NCI-H446 treated with DMSO at 0.1 percent for 48 hours (cell line): ENCODE measurements at regions not wholly inside any gene's neighbourhood (a gene's known extent, or its start where the extent isn't known, plus 50 kb on each side); places are given as distances from the start of the nearest gene placed in this dataset.
"Not testable (repeated sequence)": the region's sequence is repeated elsewhere in the genome, so short reads cannot be mapped to it uniquely, and the experiment has no call there.

Experiments used
- DNase-seq: peaks from one replicate; lab custom pipeline; 2025; lab: John Stamatoyannopoulos, UW

DNA sequence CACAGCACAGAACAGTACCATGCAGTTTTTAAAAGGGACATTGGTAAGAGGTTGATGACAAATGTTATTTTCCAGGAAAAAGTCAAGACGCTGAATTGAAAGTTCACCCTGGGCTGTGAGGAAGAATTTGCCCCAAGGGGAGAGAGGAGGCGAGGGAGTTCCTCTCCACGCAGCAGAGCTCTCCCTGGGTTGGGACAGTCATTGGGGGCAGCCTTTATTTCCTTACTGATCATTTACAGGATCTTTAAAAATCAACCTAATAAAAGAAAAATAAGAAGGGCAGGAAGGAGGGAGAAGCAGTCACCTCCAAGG lies 49.9 kb upstream of the WNT7B start:
- DNase-seq = no peak

DNA sequence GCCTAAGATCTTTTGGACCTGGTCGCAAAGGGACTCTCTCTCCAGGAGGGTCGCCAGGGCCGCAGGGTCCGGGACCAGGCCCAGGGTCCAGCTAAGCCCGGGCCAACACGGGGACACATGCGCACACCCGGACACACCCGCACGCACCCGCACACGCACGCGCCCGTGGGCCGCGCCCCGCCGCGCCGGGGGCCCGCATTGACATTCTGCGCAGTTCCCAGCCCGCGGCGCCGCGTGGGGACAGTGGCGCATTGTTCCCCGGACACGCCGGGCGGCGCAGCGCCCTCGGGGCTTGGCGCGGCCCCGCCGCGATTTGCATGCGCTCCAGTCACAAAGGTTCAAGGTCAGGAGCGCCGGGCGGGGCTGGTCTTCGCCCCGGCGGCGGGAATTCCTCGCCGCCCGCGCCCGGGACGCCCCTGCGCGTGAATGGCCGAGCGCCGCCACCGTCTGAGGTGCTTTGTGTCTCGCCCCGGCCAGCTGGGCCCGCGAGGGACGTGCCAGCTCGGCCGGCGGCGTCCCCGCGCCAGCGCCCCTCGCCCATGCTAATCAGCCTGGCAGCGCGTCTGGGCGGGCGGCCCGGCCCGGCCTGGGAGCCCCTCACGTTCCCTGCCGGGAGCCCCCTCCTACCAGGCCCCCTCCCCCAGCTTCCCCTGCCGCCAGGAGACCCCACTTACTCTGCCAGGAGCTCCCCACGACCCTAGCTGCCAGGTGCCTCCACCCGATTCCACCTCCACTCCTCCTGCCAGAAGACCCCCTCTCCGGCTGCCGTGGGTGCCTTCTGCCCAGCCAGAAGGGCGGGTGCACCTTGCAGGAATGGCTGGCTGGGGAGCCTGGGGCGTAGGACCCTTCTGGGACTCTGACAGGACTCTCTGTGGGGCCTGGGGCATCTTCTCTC lies 50.5 kb upstream of the WNT7B start:
- no peak for DNase-seq

DNA sequence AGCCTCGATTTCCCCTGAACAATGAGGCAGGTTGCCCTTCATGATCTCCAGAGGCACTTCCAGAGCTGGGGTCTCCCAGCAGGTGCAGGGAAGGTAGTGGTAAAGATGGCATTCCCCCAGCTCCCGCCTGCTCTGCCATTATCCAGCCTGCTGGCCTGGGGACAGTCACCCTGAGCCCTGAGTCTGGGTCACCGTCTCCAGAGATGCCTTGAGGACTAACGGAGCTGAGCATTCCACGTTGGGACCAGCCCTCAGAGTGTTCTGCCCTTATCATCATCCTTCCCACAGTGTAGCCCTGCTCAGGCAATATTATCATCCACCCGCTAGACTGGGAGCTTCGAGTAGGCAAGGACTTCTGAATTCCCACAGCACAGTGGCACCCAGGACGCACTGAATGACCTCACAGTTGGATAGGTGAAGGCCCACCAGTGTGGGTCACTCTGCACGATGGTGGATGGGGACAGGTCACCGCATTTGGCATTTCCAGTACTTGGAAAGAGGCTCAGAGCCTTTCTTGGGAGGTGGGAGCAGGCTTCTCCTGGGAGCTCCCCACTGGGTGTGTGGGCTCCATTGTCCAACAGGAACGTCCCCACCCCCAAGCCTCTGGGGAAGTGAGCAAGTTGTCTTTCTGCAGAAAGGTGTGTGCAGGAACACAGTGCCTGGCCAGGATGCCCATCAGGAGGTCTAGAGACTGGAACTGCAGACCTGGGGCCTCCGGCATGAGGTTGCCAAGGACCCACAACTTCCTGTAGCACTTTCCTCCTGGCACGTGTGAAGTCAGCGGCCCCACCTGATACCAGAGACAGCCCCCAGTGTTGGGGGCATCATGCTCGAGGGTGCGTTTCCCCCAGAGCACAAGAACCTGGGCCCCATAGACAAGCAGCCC lies 51.4 kb upstream of the WNT7B start:
- no peak for DNase-seq

DNA sequence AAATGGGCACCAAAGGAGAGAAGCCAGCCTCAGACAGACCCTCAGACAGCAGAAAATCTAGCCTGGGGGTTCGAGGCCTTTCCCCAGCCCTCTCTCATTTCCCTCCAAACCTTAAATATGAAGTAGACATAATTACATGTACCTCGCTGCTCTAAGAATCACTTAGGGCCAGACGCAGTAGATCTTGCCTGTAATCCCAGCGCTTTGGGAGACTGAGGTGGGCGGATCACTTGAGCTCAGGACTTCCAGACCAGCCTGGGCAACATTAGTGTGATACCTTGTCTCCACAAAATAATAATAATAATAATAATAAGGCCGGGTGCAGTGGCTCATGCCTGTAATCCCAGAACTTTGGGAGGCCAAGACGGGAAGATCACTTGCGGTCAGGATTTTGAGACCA lies 52.1 kb upstream of the WNT7B start:
- DNase-seq = no peak

DNA sequence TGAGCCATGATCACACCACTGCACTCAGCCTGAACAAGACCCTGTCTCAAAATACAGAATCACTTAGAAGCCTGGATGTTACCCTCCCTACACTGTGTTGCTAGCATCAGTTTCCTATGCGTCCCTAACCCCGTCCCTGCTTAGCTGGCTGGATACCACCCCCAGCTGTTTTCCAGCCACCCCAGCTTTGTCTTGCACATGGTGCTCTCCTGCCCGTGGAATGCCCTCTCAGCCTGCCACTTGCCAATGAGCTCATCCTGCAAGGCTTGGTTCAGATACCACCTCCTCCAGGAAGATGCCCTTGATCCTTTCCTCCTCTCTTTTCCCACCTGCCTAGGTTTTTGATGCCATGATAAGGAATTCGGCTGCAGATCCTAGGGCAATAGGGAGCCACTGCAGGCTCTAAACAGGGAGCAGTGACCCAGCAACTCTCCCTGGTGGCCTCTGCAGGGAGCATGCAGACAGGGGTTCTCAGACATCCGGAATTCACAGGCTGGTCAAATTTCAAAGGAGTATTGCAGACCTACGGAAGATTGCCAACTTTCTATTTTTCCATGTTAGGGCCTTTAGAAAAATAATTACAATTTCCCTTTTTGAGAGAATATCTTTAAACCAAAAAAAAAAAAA lies 52.7 kb upstream of the WNT7B start:
- DNase-seq = no peak

DNA sequence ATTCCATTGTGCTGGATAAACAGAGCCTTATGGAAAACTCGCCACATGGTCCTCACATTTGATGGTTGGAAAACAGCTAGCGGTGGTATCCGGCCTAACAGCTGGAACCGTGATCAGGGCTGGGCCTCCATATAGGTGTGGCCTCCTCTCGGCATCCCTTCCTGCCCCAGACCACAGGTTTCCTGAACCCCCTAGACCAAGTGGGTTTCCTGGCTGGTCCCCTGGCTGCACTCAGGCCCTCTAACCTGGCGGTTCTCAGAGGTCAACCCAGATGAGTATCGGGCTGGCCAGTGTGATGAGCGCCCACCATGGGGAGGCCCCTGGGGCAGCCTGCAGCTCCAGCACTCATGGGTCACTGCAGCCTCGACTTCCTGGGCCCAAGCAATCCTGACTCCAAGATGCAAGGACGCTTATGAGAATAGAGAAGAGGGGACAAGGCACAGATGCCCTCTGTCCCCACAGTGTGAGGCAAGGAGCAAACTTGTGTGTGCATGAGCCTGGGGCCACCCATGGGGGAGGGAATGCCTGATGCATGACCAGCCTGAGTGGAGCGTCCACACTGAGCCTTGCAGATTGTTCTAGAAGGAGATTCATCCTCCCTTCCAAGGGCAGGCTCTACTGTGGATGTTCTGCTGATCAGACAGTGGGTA lies 53.4 kb upstream of the WNT7B start:
- DNase-seq = no peak

DNA sequence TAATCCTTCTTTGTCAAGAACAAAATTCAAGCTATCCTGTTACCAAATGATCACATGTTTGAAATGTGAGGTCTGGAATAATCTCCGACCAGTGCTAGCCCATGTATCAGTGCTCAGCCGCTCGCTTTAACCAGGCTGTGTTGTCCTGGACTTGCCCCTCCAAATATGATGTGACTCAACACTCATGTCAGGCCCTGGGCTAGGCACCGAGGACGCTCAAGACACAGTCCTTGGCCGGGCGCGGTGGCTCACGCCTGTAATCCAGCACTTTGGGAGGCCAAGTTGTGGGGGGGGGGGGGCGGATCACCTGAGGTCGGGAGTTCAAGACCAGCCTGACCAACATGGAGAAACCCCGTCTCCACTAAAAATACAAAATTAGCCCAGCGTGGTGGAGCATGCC lies 54.1 kb upstream of the WNT7B start:
- no peak for DNase-seq

DNA sequence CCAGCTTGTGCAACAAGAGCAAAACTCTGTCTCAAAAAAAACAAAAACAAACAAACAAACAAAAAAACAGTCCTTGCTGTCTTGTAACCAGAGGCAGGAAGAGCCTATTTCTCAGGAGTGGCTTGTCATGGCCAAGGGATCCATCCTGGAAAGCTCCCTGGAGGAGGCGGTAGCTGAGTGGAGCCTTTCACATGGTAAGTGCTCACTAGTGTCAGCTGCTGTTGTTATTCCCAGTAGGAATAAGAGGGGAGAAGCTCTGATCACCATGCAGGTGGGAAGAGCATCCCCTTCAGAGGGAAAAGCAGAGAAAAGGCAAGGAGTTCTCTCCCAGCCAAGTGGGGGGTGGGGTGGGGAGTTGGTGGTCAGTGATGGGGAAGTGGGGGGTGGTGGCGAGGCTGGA lies 54.6 kb upstream of the WNT7B start:
- no peak for DNase-seq

DNA sequence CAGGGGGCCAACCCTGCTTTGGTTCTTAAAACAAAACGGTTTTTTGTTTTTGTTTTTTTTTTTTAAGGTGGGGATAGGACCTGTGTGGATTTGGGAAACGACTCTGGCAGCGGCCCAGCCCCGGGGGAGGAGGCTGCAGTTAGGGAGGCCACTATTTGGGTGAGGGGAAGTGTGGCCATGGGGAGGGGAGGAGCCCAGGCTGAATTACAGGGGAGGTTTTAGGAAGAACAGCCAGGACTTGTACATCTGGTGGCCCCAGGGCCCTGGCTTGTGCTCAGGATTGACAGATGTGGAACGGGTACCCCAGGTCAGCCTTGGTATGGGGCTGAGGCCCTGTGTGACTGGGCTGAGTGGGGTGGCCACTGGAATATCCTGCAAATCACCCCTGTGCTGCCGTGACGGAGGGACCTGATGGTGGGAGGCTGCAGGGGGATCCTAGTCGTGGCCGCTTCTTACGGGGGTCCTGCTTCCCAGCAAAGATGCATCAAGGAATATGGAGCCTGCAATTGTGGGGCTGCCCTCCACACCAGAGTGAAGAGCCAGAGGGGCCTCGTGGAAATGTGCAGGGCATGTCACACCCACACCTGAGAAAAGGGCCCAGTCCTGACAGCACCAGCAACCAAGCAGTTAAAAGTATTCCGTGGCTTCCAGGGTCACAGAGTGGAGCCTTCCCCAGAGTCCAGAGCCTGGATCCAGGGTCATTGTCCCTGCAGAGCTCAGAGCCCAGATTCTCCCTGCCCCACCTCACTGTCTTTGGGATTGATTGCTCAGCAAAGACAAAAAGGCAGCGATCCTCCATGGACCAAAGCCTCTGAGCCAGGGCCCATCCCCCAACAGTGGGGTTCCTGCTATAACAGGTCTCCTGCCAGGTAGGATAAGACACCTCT lies 55.2 kb upstream of the WNT7B start:
- no peak for DNase-seq

DNA sequence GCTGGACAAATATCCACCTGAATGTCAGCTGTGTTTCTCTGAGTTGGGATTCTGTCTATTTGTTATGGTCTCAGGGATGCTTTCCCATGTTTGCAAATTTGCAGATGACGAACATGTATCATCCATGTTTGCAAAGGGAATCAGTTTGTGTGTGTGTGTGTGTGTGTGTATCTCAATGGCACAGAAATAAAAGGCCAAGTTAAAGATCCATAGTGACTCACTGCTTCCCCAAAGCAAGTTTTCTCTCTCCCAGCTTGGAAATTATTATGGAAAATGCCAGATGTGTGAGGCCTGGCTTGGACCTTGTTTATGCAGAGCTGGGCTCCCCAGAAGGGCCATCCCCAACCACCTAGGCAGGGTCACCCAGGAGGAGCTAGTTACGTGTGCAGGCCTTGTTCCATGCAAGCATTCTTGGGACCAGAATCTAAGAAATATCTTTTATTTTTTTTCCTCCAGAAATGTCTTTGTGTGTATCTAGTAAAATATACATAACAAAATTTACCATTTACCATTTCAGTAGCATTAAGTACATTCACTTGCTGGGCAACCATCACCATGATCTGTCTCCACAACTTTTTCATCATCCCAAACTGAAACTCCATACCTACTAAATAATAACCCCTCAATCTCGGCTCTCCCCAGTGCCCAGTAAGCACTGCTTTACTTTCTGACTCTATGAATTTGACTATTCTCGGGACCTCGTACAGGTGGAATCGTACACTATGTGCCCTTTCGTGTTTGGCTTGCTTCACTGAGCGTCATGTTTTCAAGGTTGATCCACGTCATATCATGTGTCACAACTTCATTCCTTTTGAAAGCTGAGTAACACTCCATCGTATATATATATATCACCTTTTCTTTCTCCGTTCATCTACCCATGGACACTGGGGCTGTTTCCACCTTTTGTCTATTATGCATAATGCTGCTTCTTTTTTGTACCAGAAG lies 56.6 kb upstream of the WNT7B start:
- no peak for DNase-seq

DNA sequence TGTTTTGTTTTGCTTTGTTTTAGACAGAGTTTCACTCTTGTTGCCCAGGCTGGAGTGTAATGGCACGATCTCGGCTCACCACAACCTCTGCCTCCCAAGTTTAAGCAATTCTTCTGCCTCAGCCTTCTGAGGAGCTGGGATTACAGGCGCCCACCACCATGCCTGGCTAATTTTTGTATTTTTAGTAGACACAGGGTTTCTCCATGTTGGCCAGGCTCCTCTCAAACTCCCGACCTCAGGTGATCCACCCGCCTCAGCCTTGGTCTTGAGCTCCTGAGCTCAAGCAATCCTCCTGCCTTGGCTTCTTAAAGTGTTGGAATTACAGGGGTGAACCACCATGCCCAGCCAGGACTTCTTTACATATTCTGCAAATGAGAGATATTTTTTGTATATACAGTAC lies 57.5 kb upstream of the WNT7B start:
- not testable (repeated sequence) for DNase-seq

DNA sequence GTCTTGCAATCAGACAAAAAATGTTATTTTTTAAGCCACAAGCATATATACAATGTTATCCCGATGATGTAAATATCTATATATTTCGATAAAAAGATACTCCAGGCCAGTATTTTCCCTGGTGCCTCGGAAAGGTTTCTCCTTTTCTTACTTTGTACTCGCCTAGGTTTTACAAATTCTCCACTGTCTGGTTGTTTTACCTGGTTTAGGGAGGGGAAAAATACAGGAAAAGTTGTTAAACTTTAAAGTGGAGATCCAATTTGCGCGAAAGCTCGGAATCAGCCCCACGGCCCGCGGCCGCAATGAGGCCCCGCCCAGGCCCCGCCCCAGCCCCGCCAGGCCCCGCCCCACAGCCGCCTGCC lies 58.4 kb upstream of the WNT7B start:
- DNase-seq = no peak

DNA sequence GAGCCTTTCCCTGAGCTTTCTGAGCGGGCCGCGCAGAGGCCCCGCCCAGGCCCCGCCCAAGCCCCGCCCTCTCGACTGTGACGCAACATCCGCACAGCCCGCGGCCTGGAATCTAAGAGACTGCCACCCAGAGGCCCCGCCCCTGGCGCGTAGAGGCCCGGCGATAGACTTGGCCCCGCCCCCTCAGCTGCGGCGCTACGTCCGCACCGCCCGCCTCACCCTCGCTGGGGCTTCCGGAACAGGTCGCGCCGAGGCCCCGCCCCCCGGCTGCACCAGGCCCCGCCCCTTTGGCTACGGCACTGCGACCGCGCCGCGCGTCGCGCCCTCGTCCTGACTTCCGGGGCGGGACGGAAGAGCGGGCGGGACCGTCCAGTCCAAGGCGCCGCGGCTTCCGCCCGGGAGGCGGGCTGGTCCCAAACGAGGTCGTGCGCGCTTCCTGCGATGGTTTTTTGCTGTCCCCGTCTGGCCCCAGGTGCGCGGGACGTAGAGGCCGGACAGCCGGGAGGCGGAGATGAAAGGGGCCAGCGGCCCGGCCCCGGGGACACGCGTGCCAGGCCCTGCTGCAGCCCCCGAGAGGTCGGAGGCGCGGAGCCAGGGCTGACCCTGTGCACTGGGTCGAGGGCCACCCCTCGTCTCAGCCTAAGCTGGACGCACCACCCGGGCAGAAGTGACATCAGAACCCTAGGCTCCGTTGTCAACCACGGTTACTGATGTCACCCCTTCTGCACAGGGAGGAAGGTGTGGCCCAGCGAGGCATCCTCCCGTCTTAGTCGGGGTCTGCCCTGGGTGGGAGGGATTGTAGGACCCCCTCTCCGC lies 59.0 kb upstream of the WNT7B start:
- DNase-seq = peak; percentile 96

DNA sequence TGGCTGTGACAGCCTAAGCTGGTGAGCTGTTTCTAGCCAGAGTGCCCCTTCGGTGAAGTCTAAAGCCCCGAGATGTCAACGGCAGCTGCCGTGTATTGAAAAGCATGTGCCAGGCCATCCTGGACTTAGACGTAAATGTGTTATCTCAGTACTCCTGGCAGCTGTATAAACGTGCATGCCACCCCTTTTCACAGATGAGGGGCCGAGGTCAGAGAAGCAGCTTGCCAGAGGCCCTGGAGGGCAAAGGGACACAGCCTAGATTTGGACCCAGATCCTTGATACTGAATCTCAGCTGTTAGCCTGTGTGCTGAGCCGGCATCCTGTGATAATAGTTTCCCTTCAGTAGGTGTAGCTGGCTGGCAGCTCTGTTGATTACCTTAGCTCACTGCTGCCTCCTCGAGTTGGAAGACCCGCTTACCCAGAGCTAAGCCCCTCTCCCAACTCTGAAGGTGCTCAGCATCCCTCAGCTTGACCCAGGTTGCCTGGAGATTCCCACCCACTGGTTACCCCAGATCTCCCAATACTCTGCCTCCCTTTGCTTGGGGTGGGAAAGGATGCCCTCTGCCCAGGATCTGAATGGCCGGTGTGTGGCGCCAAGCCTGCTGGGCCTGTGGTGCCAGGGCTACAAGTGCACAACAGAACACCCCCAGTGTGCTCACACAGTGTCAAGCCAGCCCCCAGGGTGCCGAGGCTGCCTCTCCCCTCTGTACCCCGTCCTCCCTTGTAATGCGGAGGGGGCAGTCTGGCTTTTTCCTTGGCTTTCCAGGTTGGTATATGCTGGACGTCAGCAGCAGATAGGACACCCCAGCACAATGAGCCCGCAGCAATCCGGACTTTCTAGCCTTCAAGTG lies 59.8 kb upstream of the WNT7B start:
- no peak for DNase-seq

DNA sequence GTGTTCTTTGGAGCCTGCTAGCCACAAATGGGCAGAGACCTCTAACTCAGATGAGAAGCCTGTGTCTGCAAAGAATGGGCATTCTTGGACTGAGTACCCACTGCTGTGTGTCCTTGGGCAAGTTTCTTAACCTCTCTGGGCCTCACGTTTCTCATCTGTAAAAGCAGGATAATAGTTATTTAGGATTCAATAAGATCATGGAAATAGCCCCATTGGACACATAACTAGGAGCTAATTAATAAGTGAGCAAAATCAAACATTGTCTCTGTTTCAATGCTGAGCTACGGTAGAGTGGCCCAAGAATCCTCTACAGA lies 61.2 kb upstream of the WNT7B start:
- no peak for DNase-seq

DNA sequence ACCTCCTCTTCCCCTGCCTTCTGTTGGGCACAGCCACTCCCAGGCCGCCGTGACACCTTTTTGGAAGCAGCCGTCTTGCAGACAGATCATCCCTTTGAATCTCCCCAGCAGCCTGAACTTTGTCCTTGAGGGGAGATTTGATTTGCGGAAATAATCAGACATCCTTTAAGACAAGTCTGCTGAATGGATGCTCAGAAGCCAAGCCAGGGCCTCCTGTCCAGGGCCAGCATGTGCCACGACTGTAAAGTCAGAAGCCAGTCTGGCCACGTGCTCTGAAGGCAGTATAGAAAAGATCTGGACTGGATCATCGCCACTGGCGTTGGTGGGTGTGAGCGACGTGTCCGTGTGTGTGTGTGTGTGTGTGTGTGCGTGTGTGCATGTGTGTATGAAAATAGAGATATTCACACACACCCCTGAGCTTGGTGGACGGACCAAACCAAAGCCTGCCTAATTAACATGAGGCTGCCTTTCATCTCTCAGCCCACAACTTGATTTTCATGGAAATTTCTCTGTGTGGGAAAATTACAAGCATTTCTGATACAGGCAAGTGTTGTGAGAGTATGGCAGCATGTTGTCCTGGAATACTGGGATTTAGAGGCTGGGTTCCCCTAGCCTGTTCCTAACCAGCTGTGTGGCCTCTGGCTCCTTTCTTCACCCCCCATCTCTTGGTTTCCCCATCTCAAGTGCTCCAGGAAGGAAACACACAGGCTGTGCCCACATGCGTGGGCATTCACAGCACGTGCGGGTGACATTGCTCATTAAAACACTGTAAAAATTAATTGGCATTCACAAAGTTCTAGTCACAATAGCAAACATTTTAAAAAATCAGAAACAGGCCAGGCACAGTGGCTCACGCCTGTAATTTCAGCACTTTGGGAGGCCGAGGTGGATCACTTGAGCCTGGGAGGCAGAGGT lies 61.8 kb upstream of the WNT7B start:
- DNase-seq = no peak

DNA sequence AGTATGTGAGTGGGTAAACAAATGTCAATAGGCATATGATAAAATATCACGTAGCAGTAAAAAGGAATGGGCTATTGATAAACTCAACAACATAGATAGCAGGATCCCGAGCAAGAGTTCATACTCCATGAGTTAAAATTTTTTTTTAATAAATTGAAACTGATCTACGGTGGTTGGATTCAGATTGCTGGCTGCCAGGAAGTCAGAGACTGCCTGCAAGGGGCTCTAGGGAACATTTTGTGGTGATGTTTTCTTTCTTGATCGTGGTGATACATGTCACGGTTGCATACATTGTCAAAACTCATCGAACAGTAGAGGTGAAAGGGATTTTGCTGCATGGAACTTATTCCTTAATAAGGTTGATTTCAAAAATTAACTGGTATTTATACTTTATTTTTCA lies 62.6 kb upstream of the WNT7B start:
- DNase-seq = no peak
